HUES6 (cell line): ENCODE measurements at regions not wholly inside any gene's neighbourhood (a gene's known extent, or its start where the extent isn't known, plus 50 kb on each side); places are given as distances from the start of the nearest gene placed in this dataset.

Experiments
- H3K27ac ChIP-seq: 2 replicates; pipeline ENCODE4 v1.7.0; 2013; ENCODE audit warnings: low read depth, mild to moderate bottlenecking, low read length, inconsistent platforms
- H3K27me3 ChIP-seq: 2 replicates; pipeline ENCODE4 v1.6.1; 2013; ENCODE audit warnings: low read length; ENCODE audit not compliant: control insufficient read depth, insufficient read depth
- H3K36me3 ChIP-seq: 2 replicates; pipeline ENCODE4 v1.6.1; 2013; ENCODE audit warnings: low read length; ENCODE audit not compliant: control insufficient read depth, insufficient read depth
- H3K4me1 ChIP-seq: 2 replicates; pipeline ENCODE4 v1.6.1; 2013; ENCODE audit warnings: low read length; ENCODE audit not compliant: control insufficient read depth, insufficient read depth
- H3K4me3 ChIP-seq: 2 replicates; pipeline ENCODE4 v1.5.1; 2013; ENCODE audit warnings: low read depth, low read length
- H3K9ac ChIP-seq: one replicate; pipeline ENCODE4 v1.6.1; 2013; ENCODE audit warnings: mild to moderate bottlenecking, low read length
- H3K9me3 ChIP-seq: 2 replicates; pipeline ENCODE4 v1.6.1; 2013; ENCODE audit warnings: low read depth, low read length; ENCODE audit not compliant: control insufficient read depth, insufficient read depth

- no peaks in the 10 kb centered on the region for H3K27me3 ChIP-seq
- H3K9me3 ChIP-seq, result peaks cover 21% of the 10 kb centered on the region
- peaks cover 24% of the 10 kb centered on the region for H3K4me1 ChIP-seq
- no peak overlapping the region for H3K4me3 ChIP-seq
- H3K9ac ChIP-seq, result peak overlapping the region; percentile 44
- peak overlapping the region; percentile 66 for H3K27ac ChIP-seq
- no peaks in the 10 kb centered on the region for H3K36me3 ChIP-seq
Observed at GRCh38 chr2:200158647-200159356, 147.7 kb upstream of the SPATS2L start.

- H3K4me3 ChIP-seq, result no peak overlapping the region
- H3K36me3 ChIP-seq, result no peaks in the 10 kb centered on the region
- H3K9me3 ChIP-seq, result peaks cover 26% of the 10 kb centered on the region
- H3K9ac ChIP-seq, result peak overlapping the region; percentile 44
- peak overlapping the region; percentile 66; the same call in 1 of the 2 replicates for H3K27ac ChIP-seq
- H3K27me3 ChIP-seq, result no peaks in the 10 kb centered on the region
- peaks cover 24% of the 10 kb centered on the region for H3K4me1 ChIP-seq
Observed at GRCh38 chr2:200159357-200159707, 147.2 kb upstream of the SPATS2L start.

GRCh38 chr2:200159829-200160781 is 146.4 kb upstream of the SPATS2L start:
- Histone ChIP-seq H3K9ac (no peak overlapping the region), H3K27ac (peak overlapping the region; percentile 66; the same call in 1 of the 2 replicates), H3K9me3 (peaks cover 28% of the 10 kb centered on the region), H3K27me3 (no peaks in the 10 kb centered on the region), H3K4me1 (peaks cover 24% of the 10 kb centered on the region), H3K4me3 (no peak overlapping the region), H3K36me3 (no peaks in the 10 kb centered on the region)

- no peak overlapping the region for H3K9ac ChIP-seq
- H3K27me3 ChIP-seq, result no peaks in the 10 kb centered on the region
- H3K9me3 ChIP-seq, result peaks cover 39% of the 10 kb centered on the region
- H3K4me1 ChIP-seq, result peaks cover 24% of the 10 kb centered on the region
- no peaks in the 10 kb centered on the region; the same call in 1 of the 2 replicates for H3K36me3 ChIP-seq
- H3K4me3 ChIP-seq, result no peak overlapping the region
- H3K27ac ChIP-seq, result peak overlapping the region; percentile 40; the same call in 1 of the 2 replicates
Observed at GRCh38 chr2:200161458-200161857, 145.0 kb upstream of the SPATS2L start.

GRCh38 chr2:200165687-200166086 is 140.8 kb upstream of the SPATS2L start:
- Histone ChIP-seq H3K36me3 (no peaks in the 10 kb centered on the region; the same call in 1 of the 2 replicates), H3K9me3 (peaks cover 40% of the 10 kb centered on the region), H3K27ac (no peak overlapping the region), H3K4me3 (no peak overlapping the region), H3K9ac (no peak overlapping the region), H3K27me3 (no peaks in the 10 kb centered on the region), H3K4me1 (peaks cover 11% of the 10 kb centered on the region)

- Histone ChIP-seq H3K4me3 (no peak overlapping the region), H3K9me3 (peaks cover 24% of the 10 kb centered on the region), H3K27me3 (no peaks in the 10 kb centered on the region), H3K36me3 (no peaks in the 10 kb centered on the region; the same call in 1 of the 2 replicates), H3K27ac (no peak overlapping the region; the same call in 1 of the 2 replicates), H3K9ac (no peak overlapping the region), H3K4me1 (peaks cover 11% of the 10 kb centered on the region)
Observed at GRCh38 chr2:200168641-200169555, 137.6 kb upstream of the SPATS2L start.

- H3K27ac ChIP-seq, result no peak overlapping the region
- no peak overlapping the region for H3K9ac ChIP-seq
- H3K9me3 ChIP-seq, result peaks cover 22% of the 10 kb centered on the region
- no peaks in the 10 kb centered on the region for H3K27me3 ChIP-seq
- H3K4me1 ChIP-seq, result peaks cover 11% of the 10 kb centered on the region
- H3K36me3 ChIP-seq, result no peaks in the 10 kb centered on the region; the same call in 1 of the 2 replicates
- no peak overlapping the region for H3K4me3 ChIP-seq
Observed at GRCh38 chr2:200170221-200170620, 136.3 kb upstream of the SPATS2L start.

- H3K27ac ChIP-seq, result no peak overlapping the region
- H3K36me3 ChIP-seq, result no peaks in the 10 kb centered on the region
- H3K9ac ChIP-seq, result no peak overlapping the region
- no peaks in the 10 kb centered on the region for H3K27me3 ChIP-seq
- H3K9me3 ChIP-seq, result peaks cover 12% of the 10 kb centered on the region
- H3K4me1 ChIP-seq, result peaks cover 11% of the 10 kb centered on the region
- no peak overlapping the region for H3K4me3 ChIP-seq
Observed at GRCh38 chr2:200171731-200172482, 134.6 kb upstream of the SPATS2L start.

- Histone ChIP-seq H3K9me3 (peaks cover 12% of the 10 kb centered on the region), H3K36me3 (no peaks in the 10 kb centered on the region), H3K27me3 (no peaks in the 10 kb centered on the region), H3K27ac (no peak overlapping the region), H3K4me3 (no peak overlapping the region), H3K4me1 (peaks cover 11% of the 10 kb centered on the region), H3K9ac (no peak overlapping the region)
Observed at GRCh38 chr2:200172521-200172920, 134.0 kb upstream of the SPATS2L start.
